HG03378 (cell line): ENCODE measurements at regions not wholly inside any gene's neighbourhood (a gene's known extent, or its start where the extent isn't known, plus 50 kb on each side); places are given as distances from the start of the nearest gene placed in this dataset.

ENCODE experiments used
- ATAC-seq: cut with Tn5 transposase; IDR thresholded peaks from one replicate; pipeline ENCODE4 v1.9.1; 2021; ENCODE audit warnings: mild to moderate bottlenecking, moderate library complexity; ENCODE audit not compliant: unreplicated experiment

DNA sequence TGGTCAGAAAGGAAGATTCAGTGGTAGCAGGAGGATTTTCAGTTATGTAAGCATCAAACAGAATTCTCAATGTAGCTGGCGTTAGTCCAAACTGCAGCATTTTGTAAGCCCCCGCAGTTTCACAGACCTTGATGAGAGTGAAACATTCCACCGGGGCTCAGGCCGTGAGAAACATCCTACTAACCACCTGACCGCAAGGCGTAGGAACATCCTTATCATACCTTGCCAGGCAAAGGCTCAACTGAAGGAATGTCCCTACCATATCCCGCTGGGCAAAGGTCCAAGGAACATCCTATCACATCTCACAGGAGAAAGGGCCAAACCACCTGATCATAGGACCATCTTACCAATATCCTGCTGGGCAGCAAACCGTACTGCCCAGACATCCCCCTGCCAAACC, 624.8 kb upstream of the TMEM132C start:
- no peak for ATAC-seq

- ATAC-seq: no peak
Measured at GRCh38 chr12:127648321-127648720, 618.6 kb upstream of the TMEM132C start.

GRCh38 chr12:127649961-127650360, 617.0 kb upstream of the TMEM132C start:
- no peak for ATAC-seq

DNA sequence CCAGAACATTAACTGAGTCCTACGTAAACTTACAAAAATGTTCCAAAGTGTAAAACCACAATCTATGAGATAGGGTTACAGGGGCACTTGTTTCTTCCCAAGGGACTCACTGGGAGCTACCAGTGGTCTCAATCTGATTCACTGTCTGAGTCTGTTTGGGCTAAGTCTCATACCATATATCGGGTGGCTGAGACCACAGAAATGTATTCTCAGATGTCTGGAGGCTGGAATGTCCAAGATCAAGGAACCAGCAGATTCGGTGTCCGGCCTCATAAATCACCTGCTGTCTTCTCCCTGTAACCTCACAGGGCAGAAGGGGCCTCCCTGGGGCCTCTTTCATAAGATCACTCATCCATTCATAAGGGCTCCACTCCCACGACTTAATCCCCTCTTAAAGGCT, 616.3 kb upstream of the TMEM132C start:
- ATAC-seq: no peak

- no peak for ATAC-seq
Measured at GRCh38 chr12:127652281-127652680, 614.7 kb upstream of the TMEM132C start.

DNA sequence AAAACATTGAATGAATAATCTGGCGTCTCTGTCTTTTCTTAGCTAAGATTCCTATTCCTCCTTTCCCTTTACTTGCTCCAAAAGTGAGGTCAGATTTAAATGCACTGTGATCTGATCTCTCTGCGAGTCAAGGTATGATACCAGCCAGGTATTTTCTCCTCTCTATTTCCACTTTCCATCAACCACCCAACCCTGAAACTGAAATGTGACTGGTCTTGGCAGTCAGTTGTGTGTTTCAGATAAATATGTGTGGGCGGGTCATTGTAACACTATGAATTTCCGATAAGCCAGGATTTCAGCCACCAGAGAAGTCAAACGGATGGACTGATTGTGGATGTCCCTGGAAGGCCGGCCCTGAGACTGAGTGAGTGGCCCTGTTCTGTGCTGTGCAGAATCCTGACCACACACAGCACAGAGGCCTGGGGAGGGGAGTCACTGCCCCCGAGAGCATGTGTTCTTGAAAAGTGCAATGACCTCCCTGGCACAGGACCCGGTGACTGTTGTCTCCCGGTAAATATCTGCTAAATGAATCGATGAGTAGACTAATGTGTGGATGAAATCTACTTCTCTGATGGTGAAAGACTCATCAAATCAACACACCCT, 612.5 kb upstream of the TMEM132C start:
- ATAC-seq: no peak

DNA sequence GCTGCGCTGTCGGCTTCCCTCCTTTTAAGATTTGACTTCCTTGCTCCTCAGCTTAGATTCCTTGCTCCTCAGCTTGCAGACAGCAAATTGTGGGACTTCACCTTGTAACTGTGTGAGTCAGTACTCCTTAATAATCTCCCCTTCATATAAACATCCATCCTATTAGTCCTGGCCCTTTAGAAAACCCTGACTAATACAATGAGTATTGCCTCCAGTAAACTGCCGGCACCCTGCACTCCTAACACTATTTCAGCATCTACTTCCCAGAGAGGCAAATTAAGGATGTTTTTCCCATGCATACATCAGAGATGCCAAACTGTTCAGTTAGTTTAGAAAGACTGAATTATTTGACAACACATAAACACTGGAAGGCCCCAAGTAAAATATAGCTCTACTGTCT, 611.3 kb upstream of the TMEM132C start:
- ATAC-seq: no peak

DNA sequence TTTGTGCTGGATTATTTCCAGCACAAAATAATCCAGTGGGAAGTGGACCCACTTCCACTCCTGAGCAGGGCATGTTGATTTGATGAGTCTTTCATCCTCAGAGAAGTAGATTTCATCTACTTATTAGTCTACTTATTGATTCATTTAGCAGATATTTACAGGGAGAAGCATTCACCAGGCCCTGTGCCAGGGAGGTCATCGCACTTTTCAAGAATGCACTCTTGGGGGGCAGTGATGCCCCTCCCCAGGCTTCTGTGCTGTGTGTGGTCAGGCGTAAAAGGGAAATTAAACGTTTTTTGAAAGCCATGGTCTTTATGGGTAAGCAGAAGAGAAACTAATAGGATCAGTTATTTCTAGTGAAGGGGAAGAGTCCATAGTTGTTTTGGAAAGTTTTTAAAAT, 610.7 kb upstream of the TMEM132C start:
- ATAC-seq: no peak

GRCh38 chr12:127657036-127657435, 609.9 kb upstream of the TMEM132C start:
- no peak for ATAC-seq

DNA sequence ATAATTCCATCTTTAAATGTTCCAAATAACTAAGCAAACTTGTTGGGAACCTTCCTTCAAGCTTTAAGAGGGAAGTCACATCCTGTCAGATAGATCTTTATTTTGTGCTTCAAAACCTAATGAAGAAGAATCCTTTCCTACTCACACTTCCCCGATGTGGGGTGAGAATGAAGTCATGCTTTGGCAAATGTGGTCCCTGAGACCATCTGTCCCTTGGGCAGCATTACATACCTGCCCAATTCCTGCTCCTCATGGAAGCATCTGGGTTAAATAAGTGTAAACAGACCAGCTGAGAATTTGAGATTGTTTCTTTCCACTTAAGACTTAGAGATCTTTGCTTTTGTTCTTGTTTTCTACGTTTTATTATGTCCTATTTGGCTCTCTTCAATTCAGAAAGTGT, 606.0 kb upstream of the TMEM132C start:
- ATAC-seq: no peak

GRCh38 chr12:127663716-127664115, 603.3 kb upstream of the TMEM132C start:
- ATAC-seq: no peak

DNA sequence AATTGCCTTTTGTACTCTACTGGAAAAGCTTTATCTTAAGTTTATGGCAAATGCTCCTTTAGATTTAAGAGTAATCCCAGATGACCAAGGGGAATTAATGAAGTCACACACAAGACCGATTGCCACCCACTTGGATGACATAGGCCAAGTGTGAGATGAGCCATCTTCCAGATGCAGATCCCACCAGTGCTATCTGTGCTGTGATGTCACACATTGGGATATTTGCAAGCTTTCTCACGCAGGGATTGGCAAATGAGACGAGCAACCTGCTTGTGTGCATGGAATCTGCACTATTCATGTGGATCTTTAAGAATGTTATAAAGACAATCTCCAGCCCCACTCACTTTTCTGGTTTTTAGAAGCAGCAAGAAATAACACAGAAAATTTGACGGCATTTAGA, 602.1 kb upstream of the TMEM132C start:
- ATAC-seq: no peak

DNA sequence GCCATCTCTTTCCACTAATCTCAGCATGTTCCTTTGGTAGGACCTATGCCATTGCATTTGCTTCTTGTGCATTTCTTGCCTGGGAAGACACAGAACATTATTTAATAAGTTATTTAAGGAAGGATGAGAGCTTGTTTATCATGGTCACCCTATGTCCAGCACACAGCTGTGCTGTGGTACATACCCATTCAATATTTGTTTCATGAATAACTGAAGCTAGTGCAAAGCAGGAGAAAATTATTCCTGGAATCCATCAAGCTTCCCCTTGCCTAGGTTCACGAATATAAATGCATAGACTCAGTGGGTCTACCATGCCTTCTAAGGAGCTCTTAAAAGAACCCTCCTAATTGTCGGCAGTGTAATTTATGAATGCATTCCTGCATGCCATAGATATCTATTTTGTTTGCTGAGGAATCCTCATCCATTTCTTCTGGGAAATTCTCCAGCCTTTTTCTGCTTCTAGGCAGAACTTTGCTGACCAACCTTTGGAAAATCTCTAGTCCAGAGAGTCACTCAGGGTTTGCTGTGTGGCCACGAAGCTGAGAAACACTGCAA, 599.8 kb upstream of the TMEM132C start:
- no peak for ATAC-seq

- no peak for ATAC-seq
Measured at GRCh38 chr12:127670294-127670693, 596.7 kb upstream of the TMEM132C start.

DNA sequence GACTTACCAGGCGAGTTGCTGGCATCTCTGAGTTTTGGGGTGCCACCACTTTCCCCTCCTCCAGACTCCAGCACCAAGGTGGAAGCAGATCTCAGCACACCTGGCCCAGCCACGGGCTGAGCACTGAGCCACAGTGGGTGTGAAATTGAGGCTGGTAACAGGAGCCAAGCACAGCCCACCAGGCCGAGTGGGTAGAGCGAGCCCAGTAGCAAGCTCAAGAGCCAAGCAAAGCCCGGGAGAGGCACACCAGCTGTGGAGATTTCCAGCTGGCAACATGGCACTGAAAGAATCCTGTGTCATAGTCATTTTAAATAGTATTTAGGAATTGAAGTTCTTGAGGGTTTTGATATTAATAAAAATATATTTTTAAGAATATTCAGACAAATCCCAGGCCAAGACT, 596.2 kb upstream of the TMEM132C start:
- no peak for ATAC-seq

DNA sequence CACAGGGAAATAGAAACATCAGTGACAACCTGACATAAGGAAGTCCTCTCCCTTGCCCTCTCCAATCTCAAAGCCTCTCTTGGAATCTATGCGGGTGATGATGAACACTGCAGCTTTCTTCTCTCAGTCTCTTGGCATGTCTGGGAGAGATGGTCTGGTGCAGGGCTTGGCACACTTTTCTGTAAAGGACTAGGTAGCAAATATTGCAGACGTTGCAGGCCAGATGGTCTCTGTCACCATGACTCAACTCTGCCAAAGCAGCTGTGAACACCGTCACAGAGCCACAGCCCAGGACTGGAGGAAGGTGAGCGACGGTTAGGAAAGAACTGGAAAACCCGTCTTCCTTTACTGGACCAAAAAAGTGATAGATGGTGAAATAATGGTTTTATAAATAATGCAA, 591.0 kb upstream of the TMEM132C start:
- ATAC-seq: no peak

- ATAC-seq: no peak
Measured at GRCh38 chr12:127677537-127678131, 589.3 kb upstream of the TMEM132C start.

- ATAC-seq: no peak
Measured at GRCh38 chr12:127678945-127679344, 588.0 kb upstream of the TMEM132C start.

GRCh38 chr12:127680516-127680915, 586.5 kb upstream of the TMEM132C start:
- no peak for ATAC-seq

DNA sequence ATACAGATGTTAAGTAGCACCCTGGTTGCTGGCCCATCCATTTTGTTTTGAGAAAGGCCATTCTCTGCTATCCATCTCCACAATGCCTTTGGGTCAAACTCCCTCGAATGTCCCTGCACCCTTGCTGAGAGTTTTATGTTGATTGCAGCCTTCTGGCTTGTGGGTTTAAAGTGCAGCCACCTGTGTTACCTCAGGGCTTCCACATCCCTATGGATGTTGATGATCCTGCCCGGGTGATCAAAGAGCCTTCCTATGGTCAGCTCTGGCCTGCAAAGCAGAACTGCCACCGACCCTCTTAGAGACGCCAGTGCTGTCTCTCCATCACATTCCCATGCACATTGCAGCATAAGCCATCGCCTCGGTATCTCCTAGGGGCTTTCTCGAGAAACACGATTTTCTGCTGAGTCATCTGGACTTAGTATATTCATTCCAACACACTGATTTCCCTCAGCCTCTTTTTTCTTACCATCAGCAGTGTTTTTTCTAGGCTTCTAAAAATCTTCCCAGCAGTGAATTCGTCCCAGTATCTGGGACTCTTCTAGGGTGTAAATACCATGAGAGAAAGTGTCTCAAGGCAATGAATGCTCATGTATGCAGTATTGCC, 585.7 kb upstream of the TMEM132C start:
- no peak for ATAC-seq

- ATAC-seq: no peak
Measured at GRCh38 chr12:127685491-127685890, 581.5 kb upstream of the TMEM132C start.

DNA sequence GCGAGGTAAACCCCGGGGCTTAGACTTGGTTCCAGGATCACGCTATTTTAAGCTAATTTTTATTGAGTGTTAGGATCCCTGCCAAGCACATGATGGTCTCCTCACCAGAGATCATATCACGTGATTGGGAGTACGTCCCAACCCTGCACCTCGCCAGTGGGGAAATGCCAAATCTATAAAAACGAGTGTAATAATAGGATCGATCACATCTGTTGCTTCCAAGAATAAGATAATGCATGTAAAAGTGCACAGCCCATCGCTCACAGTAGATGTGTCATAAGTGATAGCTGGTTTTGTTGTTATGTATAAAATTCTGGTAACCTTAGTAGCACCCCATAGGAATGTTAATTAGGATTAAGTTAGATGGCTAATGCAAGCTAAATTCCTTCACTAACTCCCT, 581.0 kb upstream of the TMEM132C start:
- ATAC-seq: no peak
